RKO (cell line): ENCODE measurements at regions not wholly inside any gene's neighbourhood (a gene's known extent, or its start where the extent isn't known, plus 50 kb on each side); places are given as distances from the start of the nearest gene placed in this dataset.

Source experiments
- DNase-seq: peaks from one replicate; pipeline ENCODE4 v3.0.0-alpha.2; 2016; ENCODE audit warnings: low spot score

GRCh38 chr5:143586781-143587362 lies 183.4 kb upstream of the NR3C1 start:
- DNase-seq = no peak

- DNase-seq = no peak
Observed at GRCh38 chr5:143585970-143586369, 182.5 kb upstream of the NR3C1 start.

GRCh38 chr5:143583409-143583808 lies 179.9 kb upstream of the NR3C1 start:
- no peak for DNase-seq

GRCh38 chr5:143582869-143583268 lies 179.4 kb upstream of the NR3C1 start:
- no peak for DNase-seq

GRCh38 chr5:143582176-143582575 lies 178.7 kb upstream of the NR3C1 start:
- DNase-seq = no peak

- no peak for DNase-seq
Observed at GRCh38 chr5:143581649-143582048, 178.2 kb upstream of the NR3C1 start.

- DNase-seq = no peak
Observed at GRCh38 chr5:143581147-143581546, 177.7 kb upstream of the NR3C1 start.

GRCh38 chr5:143576711-143577484 lies 173.4 kb upstream of the NR3C1 start:
- DNase-seq = no peak

- DNase-seq = no peak
Observed at GRCh38 chr5:143575286-143575685, 171.8 kb upstream of the NR3C1 start.

GRCh38 chr5:143574236-143574635 lies 170.8 kb upstream of the NR3C1 start:
- DNase-seq = no peak

- no peak for DNase-seq
Observed at GRCh38 chr5:143573568-143574170, 170.2 kb upstream of the NR3C1 start.

- DNase-seq = no peak
Observed at GRCh38 chr5:143572671-143573070, 169.2 kb upstream of the NR3C1 start.

- DNase-seq = no peak
Observed at GRCh38 chr5:143571642-143572624, 168.4 kb upstream of the NR3C1 start.

GRCh38 chr5:143570989-143571388 lies 167.5 kb upstream of the NR3C1 start:
- DNase-seq = no peak

GRCh38 chr5:143569722-143570567 lies 166.5 kb upstream of the NR3C1 start:
- DNase-seq = no peak

- no peak for DNase-seq
Observed at GRCh38 chr5:143569213-143569701, 165.8 kb upstream of the NR3C1 start.

- DNase-seq = no peak
Observed at GRCh38 chr5:143567583-143568504, 164.4 kb upstream of the NR3C1 start.

GRCh38 chr5:143566139-143566538 lies 162.7 kb upstream of the NR3C1 start:
- no peak for DNase-seq

GRCh38 chr5:143564417-143564816 lies 160.9 kb upstream of the NR3C1 start:
- DNase-seq = no peak

GRCh38 chr5:143562935-143563334 lies 159.4 kb upstream of the NR3C1 start:
- no peak for DNase-seq
